Astrocyte of the hippocampus (primary cell): ENCODE measurements at regions not wholly inside any gene's neighbourhood (a gene's known extent, or its start where the extent isn't known, plus 50 kb on each side); places are given as distances from the start of the nearest gene placed in this dataset.
"Not testable (repeated sequence)": the region's sequence is repeated elsewhere in the genome, so short reads cannot be mapped to it uniquely, and the experiment has no call there.

Experiments used
- DNase-seq: peaks from one replicate; pipeline ENCODE4 v3.0.0; 2011; ENCODE audit warnings: low read depth, low spot score

DNA sequence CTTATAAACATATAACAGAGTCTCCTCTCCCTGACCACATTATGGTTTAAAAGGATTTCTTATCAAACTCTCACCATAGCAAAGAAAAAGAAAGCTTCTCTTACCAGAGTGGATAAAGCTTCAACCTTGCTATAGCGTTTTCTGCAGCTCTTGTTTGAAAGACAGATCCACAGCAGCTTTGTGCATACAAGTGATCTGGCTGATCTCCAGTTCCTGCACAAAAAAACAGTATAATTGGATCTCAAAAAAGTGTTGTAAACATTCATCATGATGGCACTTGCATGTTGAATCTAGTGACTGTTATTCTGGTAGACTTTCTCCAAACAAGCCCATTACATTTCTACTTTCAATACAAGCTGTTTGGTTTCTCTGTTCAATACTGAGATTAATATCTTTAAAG lies 178.9 kb upstream of the MGAT4C start:
- DNase-seq = peak; percentile 19

DNA sequence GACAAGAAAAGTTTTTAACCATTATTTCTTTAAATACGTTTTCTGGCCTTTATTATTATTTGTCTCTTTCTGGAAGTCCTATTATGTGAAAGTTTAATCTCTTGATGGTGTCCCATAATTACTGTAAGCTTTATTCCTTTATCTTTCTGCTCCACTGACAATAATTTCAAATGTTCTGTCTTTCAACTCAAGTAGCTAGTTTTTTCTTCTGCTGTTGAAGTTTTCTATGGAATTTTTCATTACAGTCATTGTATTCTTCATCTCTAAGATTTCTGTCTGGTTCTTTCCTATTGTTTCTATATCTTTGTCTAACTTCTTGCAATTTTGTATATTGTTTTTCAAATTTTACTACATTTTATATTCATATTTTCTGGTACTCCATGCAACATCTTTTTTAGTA lies 173.6 kb upstream of the MGAT4C start:
- DNase-seq = no peak

DNA sequence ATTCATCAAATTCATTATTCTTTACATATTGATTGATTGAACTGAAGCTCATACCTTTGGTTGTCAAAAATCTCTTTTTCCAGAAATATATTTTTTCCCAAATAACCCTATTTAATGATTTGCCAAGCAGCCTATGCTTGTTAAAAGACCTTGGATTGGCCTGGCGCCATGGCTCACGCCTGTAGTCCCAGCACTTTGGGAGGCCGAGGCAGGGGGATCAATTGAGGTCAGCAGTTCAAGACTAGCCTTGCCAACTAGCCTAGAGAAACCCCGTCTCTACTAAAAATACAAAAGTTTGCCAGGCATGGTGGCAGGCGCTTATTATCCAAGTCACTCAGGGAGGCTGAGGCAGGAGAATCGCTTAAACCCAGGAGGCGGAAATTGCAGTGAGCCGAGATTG lies 165.1 kb upstream of the MGAT4C start:
- no peak for DNase-seq

- no peak for DNase-seq
Observed at GRCh38 chr12:86414201-86414600, 158.0 kb upstream of the MGAT4C start.

DNA sequence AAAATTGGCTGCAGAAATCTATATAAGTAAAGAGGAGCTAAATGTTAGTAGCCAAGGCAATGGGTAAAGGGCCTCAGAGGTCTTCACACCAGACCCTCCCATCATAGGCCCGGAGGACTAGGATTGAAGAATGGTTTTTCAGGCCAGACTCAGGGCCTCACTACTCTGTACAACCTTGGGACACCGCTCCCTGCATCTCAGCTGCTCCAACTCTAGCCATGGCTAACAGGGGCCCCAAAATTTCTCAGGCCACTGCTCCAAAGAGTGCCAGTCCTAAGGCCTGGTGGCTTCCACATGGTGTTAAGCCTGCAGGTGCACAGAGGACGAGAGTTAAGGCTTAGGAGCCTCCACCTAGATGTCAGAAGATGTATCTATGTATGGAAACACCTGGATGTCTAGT lies 155.5 kb upstream of the MGAT4C start:
- no peak for DNase-seq

DNA sequence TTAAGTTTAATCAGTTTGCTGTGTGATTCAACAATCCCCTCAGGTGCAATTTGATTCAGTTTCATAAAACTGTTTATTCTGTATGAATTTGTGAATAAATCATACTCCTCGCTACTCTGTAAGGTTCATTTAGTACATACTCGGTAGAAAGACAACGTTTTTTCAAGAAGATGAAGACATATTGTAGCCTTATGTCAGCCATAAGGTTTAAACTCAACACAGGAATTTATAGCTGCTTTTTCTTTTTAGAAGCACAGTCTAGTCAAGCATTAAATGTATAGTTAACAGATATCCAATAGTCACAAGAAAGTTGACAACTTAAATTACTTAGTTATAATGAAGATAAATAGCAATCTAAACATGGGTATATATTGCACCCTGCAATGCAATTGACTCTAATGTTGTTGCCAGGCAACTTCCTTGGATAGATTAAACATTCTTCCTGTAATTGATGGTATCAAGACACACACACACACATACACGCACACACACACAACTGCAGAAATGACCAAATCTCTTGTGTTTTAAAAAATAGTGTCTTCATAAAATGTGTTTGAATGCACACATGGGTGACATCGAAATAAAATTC lies 151.5 kb upstream of the MGAT4C start:
- DNase-seq = no peak

GRCh38 chr12:86389949-86390348 lies 133.8 kb upstream of the MGAT4C start:
- DNase-seq = peak; percentile 56

- no peak for DNase-seq
Observed at GRCh38 chr12:86387591-86388145, 131.5 kb upstream of the MGAT4C start.

- not testable (repeated sequence) for DNase-seq
Observed at GRCh38 chr12:86383759-86384158, 127.6 kb upstream of the MGAT4C start.

DNA sequence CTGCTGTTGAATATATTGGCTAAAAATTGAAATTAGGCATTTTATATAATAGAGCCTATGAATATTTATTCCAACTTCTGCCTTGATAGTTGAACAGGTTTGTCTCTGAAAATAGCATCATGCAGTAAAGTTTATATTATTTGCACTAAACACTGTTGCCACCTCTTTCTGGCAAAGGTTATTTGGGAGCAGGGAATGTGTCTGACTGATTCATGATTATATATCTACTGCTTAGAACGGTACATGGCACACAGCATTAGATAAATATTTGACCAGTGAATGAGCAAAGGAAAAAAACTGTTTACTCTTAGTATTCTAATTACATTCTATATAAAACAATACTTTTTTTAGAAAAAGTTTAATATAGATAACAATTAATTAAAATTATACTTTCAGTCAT lies 123.1 kb upstream of the MGAT4C start:
- peak; percentile 2 for DNase-seq

GRCh38 chr12:86376052-86376451 lies 119.9 kb upstream of the MGAT4C start:
- DNase-seq = no peak

- DNase-seq = no peak
Observed at GRCh38 chr12:86373813-86374212, 117.6 kb upstream of the MGAT4C start.

- no peak for DNase-seq
Observed at GRCh38 chr12:86367137-86367536, 110.9 kb upstream of the MGAT4C start.

DNA sequence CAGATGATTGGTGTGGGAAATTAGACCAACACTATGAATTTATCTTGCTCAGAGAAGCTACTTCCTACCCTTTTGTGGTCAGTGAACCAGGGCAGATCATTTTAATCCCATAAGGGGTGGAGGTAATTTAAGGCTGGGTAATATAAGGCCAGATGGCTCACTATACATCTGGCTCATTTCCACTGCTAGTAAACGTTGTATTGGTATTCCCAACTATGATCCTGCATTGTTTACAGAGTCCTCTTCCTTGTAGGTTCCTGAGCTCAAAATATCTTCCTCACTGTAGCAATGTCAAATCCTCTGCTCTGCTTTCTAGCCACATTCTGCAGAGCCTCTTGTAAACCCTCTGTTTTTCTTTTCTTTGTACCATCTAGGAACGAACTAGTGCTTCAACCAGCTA lies 93.0 kb upstream of the MGAT4C start:
- no peak for DNase-seq

DNA sequence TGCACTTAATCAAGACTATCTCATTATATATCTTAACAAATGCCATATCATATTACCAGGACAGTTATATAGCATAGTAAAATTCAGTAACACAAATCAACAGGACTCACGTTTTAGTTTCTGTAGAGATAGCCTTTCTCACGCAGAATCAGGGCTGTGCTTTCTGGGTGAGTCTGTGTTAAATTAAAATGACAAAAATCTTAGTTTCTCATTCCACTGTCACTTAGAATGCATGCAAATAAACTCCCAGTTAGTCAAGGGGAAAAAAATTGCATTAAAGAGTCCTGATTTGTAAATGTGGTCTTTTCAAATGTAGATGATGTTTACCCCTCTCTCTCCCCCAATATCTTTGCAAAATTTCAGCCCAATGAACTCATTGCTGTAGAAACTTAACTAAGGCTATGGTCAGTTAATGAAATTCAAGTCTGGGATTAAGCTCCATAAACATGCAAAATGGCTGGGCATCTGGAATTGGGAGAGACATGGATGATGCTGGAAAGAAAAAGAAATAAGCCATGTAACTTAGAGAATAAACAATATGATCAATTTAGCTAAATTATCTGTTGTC lies 77.8 kb upstream of the MGAT4C start:
- DNase-seq = no peak

GRCh38 chr12:86331457-86331856 lies 75.3 kb upstream of the MGAT4C start:
- DNase-seq = no peak

- no peak for DNase-seq
Observed at GRCh38 chr12:86331012-86331411, 74.8 kb upstream of the MGAT4C start.

DNA sequence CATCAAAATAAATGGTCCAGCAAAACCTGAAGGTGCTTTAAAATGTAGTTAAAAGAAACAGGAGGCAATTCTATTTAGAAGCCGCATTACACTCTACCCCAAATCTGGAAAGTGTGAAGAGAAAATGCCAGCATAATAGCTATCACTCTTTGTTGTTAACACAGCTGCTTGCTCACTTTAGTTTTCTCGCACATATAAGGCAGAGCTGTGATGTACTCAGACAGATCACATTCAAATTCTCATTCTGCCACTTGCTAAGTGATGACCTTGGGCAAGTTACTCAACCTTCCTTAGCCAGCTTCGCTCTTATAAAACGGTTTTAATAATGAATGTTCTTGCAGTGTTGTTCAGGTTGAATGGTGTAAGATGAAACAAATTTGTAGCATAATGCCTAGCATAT lies 56.0 kb upstream of the MGAT4C start:
- no peak for DNase-seq
